ENCODE measurements at regions not wholly inside any gene's neighbourhood (a gene's known extent, or its start where the extent isn't known, plus 50 kb on each side); places are given as distances from the start of the nearest gene placed in this dataset.

- DNase-seq: no peak
Measured at GRCh38 chr11:92720385-92720784, 249.1 kb upstream of the MTNR1B start.

DNA sequence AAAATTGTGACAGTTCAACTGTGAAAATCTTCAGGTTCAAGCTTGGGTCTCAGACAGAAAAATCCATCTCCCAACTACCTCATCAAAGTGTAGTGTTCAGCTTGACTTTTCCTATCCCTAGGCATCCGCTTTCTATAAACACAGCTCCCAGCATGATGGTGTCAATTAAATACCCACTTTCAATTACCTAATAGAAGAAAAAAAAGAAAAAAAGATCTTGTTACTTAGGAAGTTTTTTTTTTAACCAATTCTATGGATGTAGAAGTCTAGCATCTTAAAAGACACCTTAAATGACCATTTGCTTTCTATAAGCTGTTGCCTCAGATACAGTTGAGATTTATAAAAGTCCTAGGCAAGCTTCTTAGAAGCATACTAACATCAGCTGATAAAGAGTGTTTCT is 244.1 kb upstream of the MTNR1B start:
- no peak for DNase-seq

DNA sequence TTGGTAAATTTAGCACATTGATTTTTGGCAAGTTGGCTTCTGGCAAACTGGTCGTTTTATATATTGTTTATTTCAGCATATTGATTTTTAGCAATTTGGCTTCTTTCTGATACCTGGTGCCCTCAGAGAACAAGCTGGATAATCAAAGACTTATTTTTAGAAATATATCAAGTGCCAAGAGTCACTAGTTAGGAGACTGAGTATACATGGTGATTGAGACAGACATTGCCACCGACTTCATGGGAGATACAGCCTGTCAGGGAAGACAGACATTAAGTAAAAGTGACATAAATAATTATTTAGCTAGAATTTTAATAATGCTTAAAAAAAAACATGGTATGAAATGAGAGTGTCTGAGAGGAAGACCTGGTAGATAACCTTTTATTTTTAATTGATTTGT is 242.3 kb upstream of the MTNR1B start:
- DNase-seq: no peak

DNA sequence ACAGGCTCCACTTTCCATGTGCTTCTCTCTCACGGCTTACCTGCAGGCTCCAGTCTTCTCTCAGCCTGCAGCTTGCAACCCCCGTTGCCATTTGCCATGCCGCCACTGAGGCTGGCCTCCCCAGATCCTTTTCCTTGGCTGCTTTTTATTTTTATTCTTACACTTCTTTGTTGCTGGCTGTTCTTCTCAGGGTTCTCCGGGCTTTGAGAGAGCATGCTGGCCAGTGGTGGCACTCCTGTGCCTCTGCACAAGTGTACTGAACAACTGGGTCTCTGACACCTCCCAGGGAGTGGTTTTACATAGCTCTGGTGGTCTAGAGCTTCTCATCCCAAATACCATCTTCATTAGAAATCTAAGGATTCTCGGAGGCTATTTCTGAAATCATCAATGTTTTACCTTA is 241.7 kb upstream of the MTNR1B start:
- DNase-seq: no peak

DNA sequence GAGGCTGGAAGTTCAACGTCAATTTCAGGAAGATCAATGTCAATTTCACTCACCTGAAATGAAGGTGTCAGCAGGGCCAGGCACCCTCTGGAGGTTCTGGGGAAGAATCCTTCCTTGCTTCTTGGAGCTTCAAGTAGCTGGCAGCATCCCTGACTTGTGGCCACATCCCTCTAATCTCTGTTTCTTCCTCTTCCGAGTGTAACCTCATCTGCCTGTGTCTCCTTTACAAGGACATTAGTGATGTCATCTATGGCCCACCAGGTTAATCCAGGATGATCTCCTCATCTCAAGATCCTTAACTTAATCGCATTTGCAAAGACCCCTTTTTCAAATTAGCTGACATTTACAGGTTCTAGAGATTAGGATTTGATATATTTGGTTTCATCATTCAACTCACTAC is 240.8 kb upstream of the MTNR1B start:
- DNase-seq: no peak

- no peak for DNase-seq
Measured at GRCh38 chr11:92735039-92735438, 234.4 kb upstream of the MTNR1B start.

GRCh38 chr11:92738276-92738675 is 231.2 kb upstream of the MTNR1B start:
- DNase-seq: no peak

- DNase-seq: no peak
Measured at GRCh38 chr11:92739041-92739440, 230.4 kb upstream of the MTNR1B start.

- no peak for DNase-seq
Measured at GRCh38 chr11:92739491-92739890, 230.0 kb upstream of the MTNR1B start.

GRCh38 chr11:92740276-92740675 is 229.2 kb upstream of the MTNR1B start:
- no peak for DNase-seq

DNA sequence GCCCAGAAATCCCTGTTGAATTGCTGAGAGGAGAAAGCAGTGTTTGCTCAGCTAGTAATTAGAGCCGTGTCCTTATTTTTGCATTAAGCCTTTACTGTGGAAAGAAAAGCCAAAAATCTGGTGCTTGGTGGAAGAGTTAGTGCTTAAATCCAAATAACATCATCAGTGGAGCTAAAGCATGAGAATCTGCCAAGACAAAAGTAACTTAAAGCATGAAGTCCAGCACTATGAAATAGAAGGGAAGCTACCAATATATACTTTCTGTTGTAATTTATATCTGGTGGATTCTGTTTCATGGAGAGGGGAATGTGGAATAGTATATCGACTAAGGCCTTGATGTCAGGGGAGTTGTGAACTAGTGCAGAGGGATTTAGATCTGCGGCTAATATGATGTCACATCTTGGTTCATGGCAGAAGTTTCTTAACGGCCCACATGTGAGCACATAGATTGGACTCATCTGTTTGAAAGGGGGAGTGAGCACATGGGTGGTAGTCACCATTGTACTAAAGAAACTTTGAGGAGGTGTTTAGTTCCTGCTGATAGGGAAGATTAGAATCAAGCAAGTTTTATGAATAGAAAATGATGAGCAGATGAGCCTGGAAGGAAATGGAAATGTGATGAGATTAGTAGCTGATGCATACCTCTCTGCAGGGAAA is 224.4 kb upstream of the MTNR1B start:
- DNase-seq: no peak

DNA sequence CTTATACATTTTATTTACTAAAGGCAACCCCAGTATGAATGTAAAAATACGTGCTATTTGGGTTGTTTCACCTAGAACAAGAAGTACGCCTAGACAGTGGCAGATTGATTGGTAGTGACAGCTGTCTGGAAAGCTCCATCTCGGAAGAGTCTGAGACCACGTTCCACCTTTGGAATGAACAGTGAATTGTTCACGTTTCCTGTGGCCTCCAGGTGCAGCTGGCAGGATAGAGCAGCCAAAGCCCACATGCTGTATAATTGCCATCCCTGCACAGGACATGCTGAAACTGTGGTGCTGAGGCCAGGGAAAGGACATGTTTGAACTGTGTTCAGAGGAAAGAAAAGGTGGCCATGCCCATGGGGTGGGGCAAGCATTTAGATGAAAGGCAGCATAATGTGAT is 218.7 kb upstream of the MTNR1B start:
- no peak for DNase-seq

DNA sequence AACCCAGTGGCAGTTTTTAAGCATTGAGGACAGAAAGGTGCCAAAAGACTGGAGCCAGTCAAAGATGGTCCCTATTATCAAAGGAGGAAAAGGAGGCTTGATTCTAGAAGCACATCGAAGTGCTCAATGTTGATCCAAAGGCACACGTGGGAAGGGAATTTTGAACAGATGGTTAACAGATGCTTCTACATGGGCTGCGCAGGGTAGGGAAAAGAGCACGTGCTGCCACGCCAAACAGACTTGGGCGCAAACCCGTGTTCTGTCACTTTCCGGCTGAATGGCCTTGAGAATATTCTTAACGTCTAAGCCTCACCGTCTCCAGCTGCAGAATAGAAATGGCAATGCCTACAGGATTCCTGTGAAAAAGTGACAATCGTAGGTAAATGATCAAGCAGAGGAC is 217.9 kb upstream of the MTNR1B start:
- no peak for DNase-seq

- DNase-seq: no peak
Measured at GRCh38 chr11:92752122-92752521, 217.3 kb upstream of the MTNR1B start.

DNA sequence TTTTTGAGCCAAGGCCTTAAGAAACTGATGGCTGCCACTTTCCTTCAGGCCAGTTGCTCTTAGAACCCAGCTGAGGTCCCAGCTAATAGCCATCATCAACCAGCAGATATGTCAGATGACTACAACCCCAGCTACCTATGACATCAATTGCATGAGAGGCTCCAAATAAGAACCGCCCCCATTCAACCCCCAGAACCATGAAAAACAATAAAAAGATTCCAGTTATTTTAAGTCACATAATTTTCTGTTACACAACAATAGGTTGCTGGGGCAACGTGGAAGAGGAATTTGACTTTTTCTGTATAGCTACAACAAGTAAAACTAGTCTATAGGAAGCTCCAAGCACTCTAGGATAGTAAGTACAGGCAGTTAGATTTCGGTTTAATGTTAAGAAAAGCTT is 216.3 kb upstream of the MTNR1B start:
- no peak for DNase-seq

DNA sequence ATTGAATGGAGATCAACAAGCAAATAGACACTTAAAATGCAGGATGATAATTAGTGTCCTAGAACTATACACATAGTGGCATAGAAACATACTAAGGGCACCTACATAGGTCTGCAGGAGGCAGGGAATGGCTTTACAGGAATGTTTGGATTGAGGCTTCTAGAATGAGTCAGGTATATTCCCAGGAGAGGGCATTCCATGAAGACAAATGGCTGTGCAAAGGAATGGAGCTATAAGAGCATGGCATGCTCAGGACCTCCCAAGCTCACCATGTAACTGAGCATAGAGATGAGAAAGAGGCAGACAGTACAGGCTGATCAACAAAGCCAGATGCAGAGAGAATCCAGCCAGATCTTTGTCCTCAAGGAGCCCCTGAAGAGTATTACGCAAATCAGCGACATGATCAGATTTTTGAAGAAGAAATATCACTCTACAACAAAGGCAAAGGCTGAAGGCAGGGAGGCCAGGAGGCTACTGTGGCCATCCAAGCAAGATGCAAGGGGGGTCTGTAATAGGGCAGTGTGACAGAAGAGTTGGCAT is 211.1 kb upstream of the MTNR1B start:
- DNase-seq: no peak

DNA sequence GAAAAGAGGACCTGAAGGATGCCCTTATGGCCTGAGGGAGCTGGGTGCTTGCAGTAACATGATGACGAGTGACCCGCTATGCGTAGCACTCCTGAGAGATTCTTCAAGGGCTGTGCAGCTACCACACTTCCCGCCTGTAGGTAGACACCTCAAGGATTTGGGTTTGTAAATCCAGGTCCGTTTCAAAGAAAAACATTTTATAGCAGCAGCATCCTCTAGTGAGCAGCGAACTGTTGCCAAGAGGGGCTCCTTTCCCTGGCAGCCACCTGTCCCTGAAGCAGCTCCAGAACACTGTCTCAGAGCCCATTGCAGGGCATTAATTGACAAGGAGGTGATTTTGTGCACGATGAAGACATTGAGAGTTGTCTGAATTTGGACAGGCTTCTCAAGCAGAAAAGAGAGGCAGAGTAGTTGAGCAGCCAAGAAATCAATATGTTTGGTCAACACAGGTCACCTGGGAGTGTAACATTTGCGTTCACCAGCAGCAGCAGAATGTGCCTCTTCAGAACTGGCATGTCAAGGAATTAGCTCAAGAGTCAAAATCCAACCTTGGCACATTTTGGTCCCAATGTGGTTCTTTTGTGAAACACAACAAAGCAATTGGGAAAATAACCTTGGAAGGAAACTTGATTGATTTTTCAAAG is 209.8 kb upstream of the MTNR1B start:
- no peak for DNase-seq

GRCh38 chr11:92762121-92762540 is 207.3 kb upstream of the MTNR1B start:
- DNase-seq: no peak

DNA sequence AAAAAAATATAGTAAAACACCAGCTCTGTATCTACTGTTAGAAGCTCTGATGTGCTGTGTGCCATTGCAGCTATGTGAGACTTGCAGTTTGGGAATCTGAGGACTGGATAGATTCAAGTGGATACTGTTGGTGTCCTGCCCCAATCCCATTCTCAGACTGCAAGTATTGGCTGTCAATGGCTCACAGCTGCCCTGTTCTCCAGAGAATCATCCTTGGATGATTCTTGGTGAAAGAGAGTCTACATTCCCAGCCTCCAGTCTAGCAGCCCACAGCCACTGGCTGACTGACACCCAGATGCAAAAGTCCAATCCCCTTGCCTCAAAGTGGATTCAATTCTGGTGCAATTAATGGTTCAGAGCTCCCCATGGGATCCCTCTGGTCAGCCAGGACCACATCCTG is 206.1 kb upstream of the MTNR1B start:
- DNase-seq: no peak

GRCh38 chr11:92764128-92764527 is 205.3 kb upstream of the MTNR1B start:
- DNase-seq: no peak

DNA sequence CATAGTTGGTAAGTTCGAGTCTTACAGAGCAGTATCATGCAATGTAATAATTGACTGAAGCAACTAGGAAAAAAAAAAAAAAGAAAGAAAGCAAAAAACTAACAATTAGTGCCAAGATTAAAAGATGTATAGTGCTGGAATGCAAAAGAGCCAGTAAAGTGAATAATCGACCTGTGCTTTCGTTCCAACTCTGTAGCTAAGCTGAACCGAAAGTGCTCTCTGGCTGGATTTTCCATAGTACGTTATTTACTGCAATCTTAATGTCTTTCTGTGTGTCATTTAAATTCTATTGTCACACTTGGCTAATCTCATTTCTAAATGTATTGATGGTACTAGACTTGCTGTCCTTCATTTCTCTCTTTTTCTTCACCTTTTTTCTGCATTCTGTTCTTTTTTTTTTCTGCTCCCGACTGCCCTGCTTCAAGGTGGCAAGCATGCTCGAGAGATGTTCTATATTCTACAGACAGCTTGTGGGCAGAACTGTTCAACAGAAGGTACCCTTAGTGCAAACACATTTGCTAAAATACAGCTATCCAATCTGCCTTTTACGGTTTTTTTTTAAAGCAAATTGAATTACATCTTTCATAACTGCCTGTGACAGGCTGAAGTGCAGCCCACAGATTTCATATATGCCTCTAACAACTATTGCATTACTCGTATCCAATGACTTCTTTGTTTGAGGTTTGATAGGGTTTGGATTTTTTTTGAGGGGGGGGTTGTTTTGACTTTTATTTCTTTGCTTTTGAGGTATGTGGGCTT is 204.2 kb upstream of the MTNR1B start:
- DNase-seq: no peak

DNA sequence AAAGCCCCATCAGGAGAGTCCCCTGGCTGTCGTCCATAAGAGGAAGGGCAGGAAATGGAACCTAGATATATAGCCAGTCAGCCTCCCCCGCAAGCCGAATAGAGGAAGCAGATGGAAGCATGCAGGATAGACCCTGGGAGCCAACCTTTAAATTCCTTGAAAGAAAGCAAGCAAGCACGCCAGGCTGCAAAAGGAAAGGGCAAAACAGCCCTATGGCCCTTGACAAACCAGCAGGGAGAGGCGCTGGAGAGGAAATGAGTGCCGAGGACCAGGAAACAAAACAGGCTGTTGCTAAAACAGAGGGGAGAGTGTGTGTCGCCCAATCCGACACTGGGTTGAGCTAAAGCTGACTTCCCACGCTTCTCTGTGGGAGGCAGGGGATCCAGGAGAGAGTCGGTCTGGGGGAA is 203.5 kb upstream of the MTNR1B start:
- DNase-seq: no peak

- no peak for DNase-seq
Measured at GRCh38 chr11:92766698-92767097, 202.8 kb upstream of the MTNR1B start.

- no peak for DNase-seq
Measured at GRCh38 chr11:92767416-92767815, 202.0 kb upstream of the MTNR1B start.

All from activated CD4-positive, alpha-beta T cell treated with anti-CD3 and anti-CD28 coated beads, Interleukin-2, amount 50 U/mL, for 48 hours (primary cell).